GM23248 (cell line): ENCODE measurements at regions not wholly inside any gene's neighbourhood (a gene's known extent, or its start where the extent isn't known, plus 50 kb on each side); places are given as distances from the start of the nearest gene placed in this dataset.

Experiments used
- DNase-seq: peaks from one replicate; pipeline ENCODE4 v3.0.0-alpha.2; 2015
- H2AFZ ChIP-seq: fragments of 200-600 bp; sonication (generic); 2 replicates; pipeline ENCODE4 v1.6.1; 2016; ENCODE audit warnings: antibody characterized with exemption
- H3F3A ChIP-seq: fragments of 200-600 bp; sonication (generic); 2 replicates; pipeline ENCODE4 v1.6.1; 2016; ENCODE audit warnings: mild to moderate bottlenecking, antibody characterized with exemption, mixed run types; ENCODE audit not compliant: insufficient read depth
- H3K27ac ChIP-seq: fragments of 200-600 bp; sonication (generic); 2 replicates; pipeline ENCODE4 v1.5.1; 2016; ENCODE audit warnings: mild to moderate bottlenecking
- H3K27me3 ChIP-seq: fragments of 200-600 bp; sonication (generic); replicated peaks from 2 replicates; pipeline ENCODE4 v1.6.1; 2016; ENCODE audit warnings: mild to moderate bottlenecking; ENCODE audit not compliant: insufficient read depth
- H3K36me3 ChIP-seq: fragments of 200-600 bp; sonication (generic); 2 replicates; pipeline ENCODE4 v1.6.1; 2016; ENCODE audit warnings: low read depth, mild to moderate bottlenecking
- H3K4me1 ChIP-seq: fragments of 200-600 bp; sonication (generic); 2 replicates; pipeline ENCODE4 v1.6.1; 2016; ENCODE audit warnings: mild to moderate bottlenecking; ENCODE audit not compliant: insufficient read depth
- H3K4me2 ChIP-seq: fragments of 200-600 bp; sonication (generic); one replicate; pipeline ENCODE4 v1.6.1; 2016; ENCODE audit warnings: mild to moderate bottlenecking; ENCODE audit not compliant: unreplicated experiment
- H3K4me3 ChIP-seq: fragments of 200-600 bp; sonication (generic); 2 replicates; pipeline ENCODE4 v1.5.1; 2016; ENCODE audit warnings: mild to moderate bottlenecking
- H3K79me2 ChIP-seq: fragments of 200-600 bp; sonication (generic); 2 replicates; pipeline ENCODE4 v1.6.1; 2016; ENCODE audit warnings: mild to moderate bottlenecking; ENCODE audit not compliant: insufficient read depth
- H3K9ac ChIP-seq: fragments of 200-600 bp; sonication (generic); 2 replicates; pipeline ENCODE4 v1.6.1; 2016; ENCODE audit warnings: mild to moderate bottlenecking
- H3K9me2 ChIP-seq: fragments of 200-600 bp; sonication (generic); 2 replicates; pipeline ENCODE4 v1.6.1; 2016; ENCODE audit warnings: mixed run types, mild to moderate bottlenecking, moderate library complexity; ENCODE audit not compliant: insufficient read depth
- H3K9me3 ChIP-seq: fragments of 200-600 bp; sonication (generic); one replicate; pipeline ENCODE4 v1.6.1; 2017; ENCODE audit warnings: low read depth
- H4K20me1 ChIP-seq: fragments of 200-600 bp; sonication (generic); 2 replicates; pipeline ENCODE4 v1.6.0; 2016; ENCODE audit not compliant: insufficient read depth
- EZH2 ChIP-seq: fragments of 200-600 bp; sonication (generic); IDR thresholded peaks from 2 replicates; pipeline ENCODE4 v1.6.1; 2018; ENCODE audit warnings: antibody characterized with exemption, mild to moderate bottlenecking; ENCODE audit not compliant: insufficient read depth, poor library complexity, severe bottlenecking
- EZH2phosphoT487 ChIP-seq: fragments of 200-600 bp; sonication (generic); IDR thresholded peaks from 2 replicates; pipeline ENCODE4 v1.6.1; 2018; ENCODE audit warnings: antibody characterized with exemption, moderate library complexity, mild to moderate bottlenecking, low read depth; ENCODE audit not compliant: insufficient read depth
- WGBS, 2 experiments: methylation state at CpG; one replicate each; pipeline ENCODE4 v1.1.6; 2015 to 2017; ENCODE audit warnings: low lambda C conversion rate in 2 of 2, low coverage in 1 of 2; ENCODE audit errors: missing lambda C conversion rate in 2 of 2; 5-methylcytosine and 5-hydroxymethylcytosine counted together
- in situ Hi-C: fragments of 300-500 bp; cut with MboI; formaldehyde crosslinking; loops from 2 replicates; pipeline ENCODE4 v1.15.0; 2020

- Histone ChIP-seq H3K9ac (no peak overlapping the region), H3F3A (no peaks in the 10 kb centered on the region), H3K9me3 (no peaks in the 10 kb centered on the region), H3K27ac (no peak overlapping the region), H3K4me1 (no peaks in the 10 kb centered on the region), H3K79me2 (no peaks in the 10 kb centered on the region), H2AFZ (no peak overlapping the region), H4K20me1 (no peaks in the 10 kb centered on the region), H3K36me3 (no peaks in the 10 kb centered on the region), H3K4me3 (no peak overlapping the region), H3K9me2 (no peaks in the 10 kb centered on the region), H3K27me3 (no peaks in the 10 kb centered on the region), H3K4me2 (no peak overlapping the region)
- TF ChIP-seq EZH2 = no peak
- no peak for TF ChIP-seq EZH2phosphoT487
- in situ Hi-C loops = no loop called here
- WGBS, 2 experiments = 42 to 52% methylated on average over 9 of the region's 9 CpGs
- DNase-seq = no peak
Observed at GRCh38 chr6:167660944-167661551, 165.7 kb upstream of the AFDN start.

- no peaks in the 10 kb centered on the region for H4K20me1 ChIP-seq
- H3K4me3 ChIP-seq = no peak overlapping the region
- H3K4me2 ChIP-seq = no peak overlapping the region
- H2AFZ ChIP-seq = no peak overlapping the region
- DNase-seq = no peak
- in situ Hi-C loops = no loop called here
- no peak overlapping the region for H3K9ac ChIP-seq
- no peak overlapping the region for H3K27ac ChIP-seq
- no peaks in the 10 kb centered on the region for H3F3A ChIP-seq
- no peaks in the 10 kb centered on the region for H3K27me3 ChIP-seq
- no peaks in the 10 kb centered on the region for H3K9me3 ChIP-seq
- H3K4me1 ChIP-seq = no peaks in the 10 kb centered on the region
- no peaks in the 10 kb centered on the region for H3K9me2 ChIP-seq
- no peak for TF ChIP-seq EZH2
- no peaks in the 10 kb centered on the region for H3K36me3 ChIP-seq
- 42 to 45% methylated on average over 8 of the region's 8 CpGs for WGBS, 2 experiments
- no peaks in the 10 kb centered on the region for H3K79me2 ChIP-seq
Observed at GRCh38 chr6:167661552-167662044, 165.1 kb upstream of the AFDN start.

GRCh38 chr6:167662075-167662880, 164.4 kb upstream of the AFDN start:
- in situ Hi-C loops = no loop called here
- H3K36me3 ChIP-seq = no peaks in the 10 kb centered on the region
- no peaks in the 10 kb centered on the region for H3F3A ChIP-seq
- H3K4me3 ChIP-seq = no peak overlapping the region
- H3K9me2 ChIP-seq = no peaks in the 10 kb centered on the region
- H3K4me2 ChIP-seq = no peak overlapping the region
- H3K27ac ChIP-seq = no peak overlapping the region
- no peak for DNase-seq
- H4K20me1 ChIP-seq = no peaks in the 10 kb centered on the region
- H3K9ac ChIP-seq = no peak overlapping the region
- 70% methylated on average over 38 to 39 of the region's 39 CpGs for WGBS, 2 experiments
- no peaks in the 10 kb centered on the region for H3K9me3 ChIP-seq
- no peak overlapping the region for H2AFZ ChIP-seq
- H3K79me2 ChIP-seq = no peaks in the 10 kb centered on the region
- no peaks in the 10 kb centered on the region for H3K27me3 ChIP-seq
- no peaks in the 10 kb centered on the region for H3K4me1 ChIP-seq
- TF ChIP-seq EZH2 (no peak), EZH2phosphoT487 (no peak)

GRCh38 chr6:167662881-167663205, 163.9 kb upstream of the AFDN start:
- no peaks in the 10 kb centered on the region for H3K79me2 ChIP-seq
- H3K4me3 ChIP-seq = no peak overlapping the region
- H3F3A ChIP-seq = no peaks in the 10 kb centered on the region
- H3K27ac ChIP-seq = no peak overlapping the region
- no peaks in the 10 kb centered on the region for H3K27me3 ChIP-seq
- no peaks in the 10 kb centered on the region for H4K20me1 ChIP-seq
- no peaks in the 10 kb centered on the region for H3K9me3 ChIP-seq
- WGBS, 2 experiments = 49 to 50% methylated on average over 11 to 14 of the region's 14 CpGs
- H3K9ac ChIP-seq = no peak overlapping the region
- no peaks in the 10 kb centered on the region for H3K36me3 ChIP-seq
- H3K4me1 ChIP-seq = no peaks in the 10 kb centered on the region
- no peaks in the 10 kb centered on the region for H3K9me2 ChIP-seq
- no peak overlapping the region for H3K4me2 ChIP-seq
- no peak overlapping the region for H2AFZ ChIP-seq
- TF ChIP-seq EZH2phosphoT487 = no peak
- TF ChIP-seq EZH2 = no peak
- no peak for DNase-seq
- in situ Hi-C loops = no loop called here
